ENCODE measurements at regions not wholly inside any gene's neighbourhood (a gene's known extent, or its start where the extent isn't known, plus 50 kb on each side); places are given as distances from the start of the nearest gene placed in this dataset.
"Not testable (repeated sequence)": the region's sequence is repeated elsewhere in the genome, so short reads cannot be mapped to it uniquely, and the experiment has no call there.

DNA sequence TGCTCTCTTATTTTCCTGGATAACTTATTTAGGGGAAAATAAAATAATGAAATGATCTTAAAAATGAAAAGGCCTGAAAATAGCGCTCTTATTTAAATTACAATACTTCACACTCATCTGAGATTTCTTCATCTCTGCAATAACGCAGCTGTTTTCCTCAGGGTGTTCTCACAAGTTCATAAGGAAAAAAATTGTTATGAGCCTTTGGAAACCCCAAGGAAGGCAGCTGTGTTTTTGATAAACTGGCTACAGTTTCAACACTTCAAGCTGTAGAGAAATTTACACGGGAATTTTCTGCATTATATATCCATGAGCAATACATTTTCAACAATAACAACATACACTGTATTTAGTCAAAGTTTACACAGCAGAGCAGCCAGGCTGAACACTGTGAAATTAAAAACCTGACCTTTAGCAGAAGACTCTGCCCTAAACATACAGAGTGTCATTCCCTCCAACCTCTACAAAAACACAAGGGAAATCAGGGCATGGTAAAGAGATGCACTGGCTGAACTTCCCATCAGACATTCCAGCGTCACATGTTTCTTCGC, 959.6 kb downstream of the SLC4A3 start:
- no peak for DNase-seq

DNA sequence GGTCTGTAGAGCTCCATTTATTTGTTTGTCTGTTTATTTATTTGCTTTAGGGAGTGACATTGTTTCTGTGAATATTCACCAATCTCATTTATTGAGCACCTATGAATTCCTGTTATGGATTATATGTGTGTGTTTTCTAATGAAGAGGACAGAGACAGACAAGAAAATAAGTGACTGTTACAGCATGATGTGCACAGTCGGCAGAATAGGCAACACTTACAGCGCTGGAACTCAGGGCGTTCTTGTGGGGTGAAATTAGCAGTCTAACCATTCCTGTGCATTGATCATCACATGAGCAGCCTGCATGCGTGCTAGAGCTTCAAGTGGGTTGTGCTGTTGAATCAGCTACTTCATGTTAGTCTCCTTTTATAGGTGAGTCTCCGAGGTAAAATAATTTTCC, 960.7 kb downstream of the SLC4A3 start:
- DNase-seq, result no peak

DNA sequence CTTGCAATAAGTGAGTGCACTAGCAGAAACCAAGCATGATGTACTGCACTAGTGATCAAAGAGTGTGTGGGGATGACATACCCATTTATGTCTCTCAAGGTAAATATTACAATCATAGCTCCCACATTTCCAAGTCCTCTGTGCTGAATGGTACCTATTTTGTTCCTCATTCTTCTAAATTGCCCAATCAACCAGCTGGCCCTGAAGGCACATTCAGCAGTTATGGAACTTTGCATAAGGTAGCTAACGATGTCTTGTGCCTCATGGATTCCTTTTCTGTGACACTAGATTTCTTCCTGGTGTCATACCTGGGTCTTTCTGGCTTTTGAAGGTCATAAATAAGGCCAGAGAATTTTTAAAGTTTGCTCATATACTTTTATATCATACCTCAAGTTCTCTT, 963.0 kb downstream of the SLC4A3 start:
- no peak for DNase-seq

DNA sequence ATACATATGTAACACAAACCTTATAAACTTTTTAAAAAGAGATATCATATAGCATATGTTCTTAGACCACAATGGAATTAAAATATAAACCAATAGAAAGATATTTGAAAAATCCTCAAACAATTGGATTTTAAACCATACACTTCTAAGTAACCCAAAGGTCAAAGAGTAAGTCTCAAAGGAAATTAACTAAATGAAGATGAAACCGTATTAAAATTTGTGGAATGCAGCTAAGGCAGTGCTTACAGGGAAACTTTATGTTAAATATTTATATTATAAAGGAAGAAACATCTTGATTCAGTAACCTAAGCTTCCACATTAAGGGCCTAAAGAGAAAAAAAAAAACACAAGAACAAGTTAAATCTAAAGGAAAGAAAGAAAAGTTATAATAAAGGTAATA, 966.1 kb downstream of the SLC4A3 start:
- DNase-seq, result no peak

DNA sequence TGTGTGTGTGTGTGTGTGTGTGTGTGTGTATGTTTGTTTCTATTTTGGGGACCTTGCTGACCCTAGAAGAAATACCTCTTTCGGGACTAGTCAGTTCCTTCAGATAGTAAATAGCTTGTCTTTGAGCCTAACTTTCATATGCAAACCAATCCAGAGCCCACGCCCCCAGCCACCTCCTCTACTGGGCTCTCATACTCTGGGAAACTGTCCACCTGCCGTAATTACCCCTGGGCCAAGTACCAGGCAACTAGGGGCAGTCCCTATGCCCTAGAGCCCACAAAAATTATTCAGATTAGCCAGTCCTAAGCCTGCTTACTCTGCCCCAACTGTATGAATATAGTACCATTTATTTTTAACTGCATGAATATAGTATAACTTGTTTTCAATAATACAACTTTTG, 970.4 kb downstream of the EPHA4 start:
- DNase-seq, result no peak

DNA sequence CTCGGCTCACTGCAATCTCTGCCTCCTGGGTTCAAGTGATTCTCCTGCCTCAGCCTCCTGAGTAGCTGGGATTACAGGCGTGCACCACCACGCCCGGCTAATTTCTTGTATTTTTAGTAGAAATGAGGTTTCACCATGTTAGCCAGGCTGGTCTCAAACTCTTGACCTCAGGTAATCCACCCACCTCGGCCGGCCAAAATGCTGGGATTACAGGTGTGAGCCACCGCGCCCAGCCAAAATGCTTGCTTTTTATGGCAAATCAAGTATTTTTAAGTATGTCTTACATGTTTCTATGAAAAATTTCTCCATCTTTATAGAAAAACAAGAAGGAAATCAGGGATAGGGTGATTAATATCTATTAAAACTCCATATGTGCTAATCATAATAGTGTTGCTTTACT, 959.1 kb downstream of the EPHA4 start:
- not testable (repeated sequence) for DNase-seq

DNA sequence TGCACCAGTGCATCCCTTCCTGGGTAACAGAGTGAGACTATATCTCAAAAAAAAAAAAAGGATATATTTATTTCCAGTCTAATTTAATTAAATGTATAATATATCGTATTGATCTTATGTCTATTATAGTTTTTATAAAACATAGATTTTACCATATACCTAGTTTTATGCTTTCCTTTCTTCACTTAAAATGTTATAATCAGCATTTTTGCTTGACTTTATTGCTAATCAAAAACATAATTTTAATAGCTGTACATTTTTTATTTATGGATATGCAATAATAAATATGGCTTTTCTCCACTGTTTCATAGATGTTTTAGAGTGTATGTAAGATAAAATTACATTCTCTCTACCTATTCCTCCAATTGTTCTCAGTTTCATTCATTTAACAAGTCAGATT, 958.0 kb downstream of the EPHA4 start:
- no peak for DNase-seq

DNA sequence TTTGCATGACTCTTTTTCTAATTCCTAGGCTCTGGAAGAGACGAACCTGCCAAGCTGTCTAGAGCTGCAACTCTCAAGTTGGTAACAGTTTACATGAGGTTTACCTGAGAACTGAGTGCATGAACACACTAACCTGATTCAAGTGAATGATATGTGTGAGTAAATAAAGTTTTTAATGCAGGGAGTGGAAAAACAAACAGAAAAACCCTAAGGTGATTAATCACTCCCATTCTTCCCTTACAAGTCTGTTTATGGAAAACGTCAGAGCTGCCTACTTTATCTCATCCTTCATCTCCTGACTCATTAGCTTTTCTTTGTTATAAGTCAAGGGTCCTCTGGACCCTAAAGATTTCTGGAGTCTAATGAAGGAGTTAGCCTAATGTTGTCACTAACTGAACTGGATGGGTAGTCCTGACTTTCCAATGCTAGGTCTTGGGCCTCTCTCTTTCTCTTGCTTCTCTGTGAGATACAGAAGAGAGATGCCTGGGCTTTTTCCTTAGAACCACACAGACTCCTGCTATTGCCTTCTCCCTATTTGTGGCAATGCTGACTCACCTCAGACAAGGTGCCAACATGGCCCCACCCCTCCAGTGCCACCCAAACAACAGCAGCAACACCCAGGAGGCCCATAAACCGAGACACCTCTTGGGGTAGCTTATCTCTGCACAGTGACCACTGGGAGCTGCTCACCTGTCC, 952.4 kb downstream of the EPHA4 start:
- no peak for DNase-seq

DNA sequence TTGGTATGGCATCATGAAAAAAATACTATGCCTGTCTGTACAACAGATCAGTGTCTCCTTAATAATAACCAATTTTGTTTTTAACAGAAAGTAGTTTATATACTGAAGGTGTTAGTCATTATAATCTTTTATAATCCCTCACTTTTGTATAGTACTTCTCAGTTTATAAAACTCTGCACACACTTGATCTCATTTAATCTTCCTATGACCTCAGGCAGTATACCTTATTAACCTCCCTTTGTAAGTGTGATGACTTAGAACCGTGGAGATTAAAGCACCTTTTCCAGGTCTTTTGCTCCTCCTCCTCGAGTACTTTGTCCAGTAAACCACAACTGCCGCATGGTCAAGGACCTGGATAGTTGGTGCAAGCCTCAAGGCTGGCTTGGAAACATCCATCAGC, 945.5 kb downstream of the EPHA4 start:
- DNase-seq, result no peak

DNA sequence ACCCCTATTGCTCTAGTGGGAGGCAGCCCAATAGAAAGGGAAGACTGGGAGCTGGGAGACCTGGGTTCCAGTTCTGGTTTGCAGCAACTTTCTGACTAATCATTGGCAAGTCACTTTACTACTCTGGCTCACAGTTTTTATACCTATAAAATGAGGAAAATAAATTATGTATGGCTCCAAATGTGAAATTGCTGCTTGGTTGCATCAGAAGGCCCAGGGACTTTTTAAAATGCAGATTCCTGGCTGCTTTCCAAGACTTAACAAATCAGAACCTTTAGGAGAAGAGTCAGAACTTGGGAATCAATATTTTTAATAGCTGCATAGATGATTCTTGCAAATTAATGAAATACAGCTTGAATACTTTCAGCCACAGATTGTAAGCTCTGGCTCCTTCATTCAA, 943.9 kb downstream of the EPHA4 start:
- DNase-seq, result no peak

DNA sequence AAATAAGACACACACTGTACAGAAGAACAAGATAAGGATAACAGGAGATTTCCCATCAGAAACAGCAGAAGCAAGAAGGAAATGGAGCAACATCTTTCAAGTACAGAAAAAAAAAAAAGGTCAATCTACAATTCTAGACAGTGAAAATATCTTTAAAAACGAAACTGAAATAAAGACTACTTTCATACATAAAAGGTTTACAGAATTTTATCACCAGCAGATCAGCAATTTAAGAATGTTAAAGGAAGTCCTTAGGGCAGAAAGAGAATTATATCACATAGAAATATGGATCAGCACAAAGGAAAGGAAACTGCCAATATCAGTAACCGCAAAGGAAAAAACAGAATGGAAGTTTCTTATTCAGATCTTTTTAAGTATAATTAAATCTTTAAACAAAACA, 931.0 kb downstream of the EPHA4 start:
- no peak for DNase-seq

DNA sequence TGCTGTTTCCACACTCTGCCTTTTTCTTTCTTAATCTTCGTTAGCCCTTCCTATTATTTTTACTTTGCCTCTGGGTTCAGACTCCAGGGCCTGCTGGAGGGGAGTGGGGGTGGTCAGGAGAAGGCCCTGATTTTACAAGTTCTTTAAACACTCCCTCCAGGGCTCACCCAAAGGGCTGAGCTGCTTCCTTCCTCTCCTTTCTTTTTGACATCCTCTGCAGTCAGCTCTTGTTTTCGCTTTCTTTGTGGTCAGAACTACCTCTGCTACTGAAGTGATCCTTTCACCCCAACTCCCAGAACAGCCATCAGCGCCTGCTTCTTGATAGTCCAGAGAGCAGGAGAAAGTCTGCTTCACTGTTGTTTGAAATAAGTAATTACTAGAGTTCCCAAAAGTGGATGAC, 925.7 kb downstream of the EPHA4 start:
- no peak for DNase-seq

DNA sequence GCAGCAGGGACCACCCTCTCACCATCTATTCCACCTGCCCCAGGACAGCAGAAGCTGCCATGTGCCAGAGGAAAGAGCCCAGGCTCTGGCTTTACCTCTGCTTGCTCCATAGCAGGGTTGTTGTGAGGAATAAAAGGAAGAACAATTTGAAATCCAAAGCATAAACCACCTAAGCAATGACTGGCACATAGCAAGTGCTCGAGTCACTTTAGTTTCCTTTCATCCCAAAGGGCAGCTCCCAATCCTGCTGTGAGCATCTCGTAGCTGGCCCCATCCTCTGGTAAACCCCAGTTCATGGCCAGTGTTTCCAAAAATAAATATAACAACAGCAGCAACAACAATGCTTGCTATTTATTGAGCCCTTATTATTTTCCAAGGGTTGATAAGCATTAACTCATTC, 923.5 kb downstream of the EPHA4 start:
- no peak for DNase-seq

DNA sequence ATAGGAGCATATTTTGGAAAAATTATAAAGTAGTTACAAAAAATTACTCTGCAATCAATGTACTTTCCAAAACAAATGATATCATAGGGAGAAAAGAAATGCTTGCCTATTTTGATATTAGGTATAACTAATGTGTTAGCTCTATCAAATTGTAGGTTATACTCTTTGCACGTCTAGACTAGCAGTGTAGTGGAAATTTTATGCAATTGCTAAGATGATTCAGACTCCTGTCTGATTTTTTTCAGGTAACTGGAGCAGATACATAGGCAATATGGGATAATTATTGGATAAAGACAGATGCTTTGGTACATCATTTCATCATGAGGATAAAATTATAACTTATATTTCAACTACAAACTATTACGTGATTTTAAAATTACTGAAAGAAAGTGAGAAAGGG, 918.3 kb downstream of the EPHA4 start:
- DNase-seq, result no peak

DNA sequence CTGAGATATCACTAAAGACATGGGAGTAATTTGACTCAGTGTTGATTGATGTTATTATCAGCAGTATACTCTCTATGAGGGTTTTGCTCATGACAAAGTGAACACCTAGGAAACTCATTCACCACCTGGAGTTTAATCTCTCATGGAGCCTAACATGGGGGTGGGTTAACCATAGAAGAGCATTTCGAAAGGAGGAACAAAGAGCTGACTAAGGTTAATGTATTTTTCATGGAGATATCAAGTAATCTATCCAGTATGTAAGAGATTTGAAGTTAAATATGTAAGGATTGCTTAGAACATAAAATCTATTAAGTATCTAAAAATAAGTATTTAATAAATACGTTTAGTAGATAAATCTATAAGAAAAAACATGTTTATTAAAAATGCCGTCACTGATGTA, 917.8 kb downstream of the EPHA4 start:
- DNase-seq, result no peak

DNA sequence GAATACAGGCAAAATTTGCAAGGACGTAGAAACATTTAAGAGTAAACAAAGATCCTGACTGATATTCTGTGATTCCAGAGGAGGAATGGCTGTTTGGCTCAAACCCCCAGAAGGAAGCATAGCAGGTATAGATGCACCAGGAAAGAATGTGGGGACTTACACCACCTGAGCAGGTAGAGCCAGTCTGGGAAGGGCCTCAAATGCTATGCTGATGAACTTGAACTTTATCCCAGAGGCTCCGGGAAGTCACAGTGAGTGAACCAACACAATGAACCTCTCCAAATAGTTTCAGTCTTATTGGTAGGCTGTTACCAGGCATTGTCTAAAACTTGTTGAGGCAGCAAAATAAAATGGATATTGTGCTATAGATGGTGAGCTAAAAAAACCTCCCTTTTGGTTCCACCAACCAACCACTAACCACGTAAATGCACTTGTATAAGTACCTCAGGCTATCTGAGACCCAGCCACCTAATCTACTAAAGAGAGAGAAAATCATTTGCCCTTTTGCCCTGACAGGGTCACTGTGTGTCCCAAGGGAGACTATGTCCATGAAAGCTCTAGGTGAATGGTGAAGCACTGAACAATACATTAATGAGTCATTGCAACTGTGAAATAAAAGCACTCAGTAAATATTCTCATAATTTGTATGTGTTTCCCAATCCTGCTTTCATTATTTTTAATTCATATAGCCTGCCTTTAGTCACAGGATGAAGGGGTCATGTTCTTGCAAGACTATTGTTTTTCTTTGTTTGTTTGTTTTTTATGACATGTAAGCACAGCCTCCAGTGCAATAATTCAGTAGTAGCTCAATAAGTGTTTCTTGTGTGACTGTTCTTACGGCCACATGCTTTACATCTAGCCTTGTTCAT, 911.6 kb downstream of the EPHA4 start:
- DNase-seq, result no peak

DNA sequence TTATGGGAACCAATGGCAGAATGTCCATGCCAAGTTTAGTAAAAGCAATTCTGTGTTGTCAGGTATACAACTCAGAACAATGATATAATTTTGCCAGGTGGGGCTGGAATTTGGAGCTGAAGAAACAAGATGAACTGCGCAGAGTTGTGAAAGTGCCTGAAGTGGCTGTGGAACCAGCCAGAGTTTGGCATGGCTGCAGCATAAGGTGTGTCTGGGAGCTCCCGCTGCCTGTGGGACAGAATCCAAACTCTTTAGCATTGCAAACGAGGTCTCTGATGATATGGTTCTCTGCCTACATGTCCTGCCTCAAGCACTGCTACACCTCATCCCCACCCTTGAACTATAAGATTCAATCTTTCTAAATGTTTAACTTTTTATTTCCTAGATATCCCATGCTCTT, 909.7 kb downstream of the EPHA4 start:
- no peak for DNase-seq

DNA sequence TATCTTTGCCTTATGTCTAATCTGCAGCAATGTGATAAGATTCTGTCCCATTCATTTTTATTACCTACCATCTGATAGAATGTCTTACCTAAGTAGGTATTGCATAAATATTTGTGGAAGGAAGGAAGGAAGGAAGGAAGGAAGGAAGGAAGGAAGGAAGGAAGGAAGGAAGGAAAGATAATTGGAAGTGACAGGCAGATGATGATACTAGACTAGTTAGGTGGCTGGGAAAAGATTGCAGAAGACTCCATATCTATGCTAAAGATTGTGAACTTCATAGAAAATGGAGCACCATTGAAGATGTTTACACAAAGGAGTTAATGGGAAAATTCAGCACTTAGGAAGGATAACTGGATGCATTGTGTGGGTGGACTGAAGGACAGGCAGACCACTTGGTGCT, 909.0 kb downstream of the EPHA4 start:
- DNase-seq, result no peak

DNA sequence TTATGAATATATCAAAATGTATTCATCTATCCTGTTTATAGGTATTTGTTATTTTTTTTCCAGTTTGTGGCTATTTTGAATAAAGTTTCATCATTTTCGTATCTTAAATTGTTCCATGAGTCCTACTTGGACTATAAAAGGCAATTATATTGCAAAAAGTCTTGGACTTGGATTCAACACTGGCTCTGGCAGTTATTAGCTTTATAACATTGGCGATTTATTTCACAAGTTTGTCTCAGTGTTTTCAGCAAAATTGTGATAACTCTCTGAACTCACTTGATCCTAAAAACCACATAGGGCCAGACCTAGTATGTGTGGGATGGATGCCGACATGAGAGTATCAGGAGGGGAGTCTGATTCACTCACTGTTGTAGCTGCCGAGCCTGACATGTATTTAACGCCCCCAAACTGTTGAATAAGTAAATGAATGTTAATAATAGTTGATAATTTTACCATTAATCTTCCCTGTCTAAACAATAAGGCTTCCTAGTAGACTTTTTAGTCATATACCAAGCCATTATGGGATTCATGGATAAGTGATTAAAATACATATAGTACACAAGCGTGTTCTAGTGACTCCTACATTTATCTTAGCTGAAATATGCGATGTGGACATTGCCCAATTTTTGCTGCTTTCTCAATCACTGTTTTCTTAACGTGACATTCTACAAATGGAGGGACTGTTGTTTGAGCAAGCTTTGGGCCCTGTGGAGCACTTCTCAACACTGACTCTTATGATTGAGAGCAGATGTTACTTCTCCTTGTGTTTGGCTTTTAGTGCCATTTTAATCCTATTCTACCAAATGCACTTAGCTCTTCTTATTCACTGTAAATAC, 907.6 kb downstream of the EPHA4 start:
- no peak for DNase-seq

DNA sequence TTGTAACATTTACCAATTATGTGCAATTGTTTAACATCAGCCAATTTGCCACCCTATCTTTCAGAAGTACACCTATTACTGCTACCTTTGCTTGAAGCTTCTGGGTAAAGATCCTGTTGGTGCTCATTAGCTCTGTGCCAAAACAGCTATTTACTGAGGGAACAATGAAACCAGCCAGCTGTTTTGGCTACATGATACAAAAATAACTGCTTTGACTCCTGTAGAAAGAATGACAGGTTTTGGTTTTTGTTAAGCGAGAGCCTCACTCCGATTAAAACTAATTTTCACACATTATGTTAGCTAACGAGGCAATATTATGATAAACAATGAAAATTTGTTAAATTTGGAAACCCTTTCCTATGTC, 907.0 kb downstream of the EPHA4 start:
- no peak for DNase-seq

DNA sequence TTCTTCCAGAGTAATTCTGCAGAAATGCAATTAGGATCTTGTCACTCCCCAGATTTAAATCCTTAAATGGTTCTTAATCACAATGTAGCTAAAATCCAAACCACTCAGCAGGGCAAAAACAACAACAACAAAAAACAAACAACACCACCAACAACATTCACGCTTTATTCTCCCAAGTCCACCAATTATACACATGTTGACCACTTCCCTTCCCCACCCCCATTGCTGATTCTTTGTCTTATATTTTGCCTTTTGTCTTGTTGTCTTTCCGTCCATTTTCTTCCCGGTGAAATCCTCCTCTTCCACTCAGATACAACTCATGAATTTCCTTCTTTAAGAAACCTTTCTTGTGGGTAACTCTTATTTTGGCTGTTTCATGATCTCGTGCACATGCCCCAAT, 902.8 kb downstream of the EPHA4 start:
- DNase-seq, result no peak

DNA sequence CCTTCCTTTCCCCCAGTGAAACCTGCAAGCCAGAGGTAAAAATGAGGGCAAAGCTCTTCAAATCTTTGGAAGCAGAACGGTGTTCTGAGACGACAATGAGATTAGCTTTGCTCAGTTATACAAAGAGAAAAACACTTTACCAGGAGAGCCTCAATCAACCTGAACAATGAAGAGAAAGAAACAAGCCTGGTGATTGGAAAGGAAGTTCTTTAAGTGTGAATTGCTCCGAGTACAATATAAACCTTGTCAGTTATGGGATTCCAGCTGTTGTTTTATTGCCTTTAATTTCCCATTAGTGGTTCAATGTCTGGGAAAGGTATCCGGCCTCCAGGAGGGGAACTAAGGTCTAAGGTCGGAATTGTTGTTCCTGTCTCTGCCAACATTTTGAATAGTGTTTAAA, 901.6 kb downstream of the EPHA4 start:
- DNase-seq, result no peak

DNA sequence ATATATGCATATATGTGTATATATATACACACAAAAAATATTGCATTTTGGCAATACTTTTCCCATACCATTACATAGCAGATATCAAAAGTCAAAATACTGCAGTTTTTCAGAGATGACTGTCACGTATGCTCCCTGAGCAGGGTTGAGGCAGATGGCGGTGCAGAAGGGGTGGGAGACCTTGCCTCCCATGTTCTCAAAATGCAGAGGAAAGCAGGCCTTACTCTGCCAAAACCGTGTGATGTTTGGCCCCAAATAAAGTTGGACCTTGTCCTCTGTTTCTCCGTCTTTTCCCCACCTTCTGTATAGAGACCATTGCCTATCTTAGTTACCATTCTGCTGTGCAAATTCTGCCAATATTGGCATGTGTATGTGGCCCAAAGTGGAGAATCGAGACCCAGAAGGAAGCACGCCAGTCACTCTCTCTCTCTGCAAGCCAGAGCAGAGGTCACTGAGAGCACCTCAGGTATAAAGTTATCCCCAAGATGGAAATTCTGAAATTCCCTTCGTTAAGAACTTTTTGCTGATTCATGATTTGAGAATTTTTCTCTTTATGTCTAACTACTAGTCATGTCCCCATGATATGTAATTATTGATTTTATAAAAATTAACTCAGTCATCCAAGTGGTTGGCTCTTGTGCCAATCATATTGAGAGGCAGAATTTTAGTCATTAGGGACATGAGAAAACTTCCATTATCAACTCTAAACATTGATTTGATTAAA, 898.8 kb downstream of the EPHA4 start:
- no peak for DNase-seq

All from inflammatory macrophage treated with lipopolysaccharide for 1 hour (primary cell).